ENCODE measurements at regions not wholly inside any gene's neighbourhood (a gene's known extent, or its start where the extent isn't known, plus 50 kb on each side); places are given as distances from the start of the nearest gene placed in this dataset.

- Histone ChIP-seq H3K4me1 (no peaks in the 10 kb centered on the region), H3K36me3 (no peaks in the 10 kb centered on the region), H3K27ac (no peak overlapping the region), H3K9me3 (no peaks in the 10 kb centered on the region), H3K27me3 (no peaks in the 10 kb centered on the region), H3K4me3 (no peak overlapping the region)
- intact Hi-C loops (cut with DNase I; ENCODE audit: low total_unique reads): no loop called here
- TF ChIP-seq CTCF (IDR thresholded peaks at IDR 0.05): no peak
- no peak for DNase-seq
These were observed 826.0 kb downstream of the IGSF11 start for GRCh38 chr3:118208642-118209041.

- H3K4me3 ChIP-seq: no peak overlapping the region
- no peak for DNase-seq
- no peaks in the 10 kb centered on the region for H3K36me3 ChIP-seq
- no peak for TF ChIP-seq CTCF (IDR thresholded peaks at IDR 0.05)
- no peaks in the 10 kb centered on the region for H3K9me3 ChIP-seq
- intact Hi-C loops (cut with DNase I; ENCODE audit: low total_unique reads): no loop called here
- no peaks in the 10 kb centered on the region for H3K4me1 ChIP-seq
- no peaks in the 10 kb centered on the region for H3K27me3 ChIP-seq
- H3K27ac ChIP-seq: no peak overlapping the region
These were observed 820.8 kb downstream of the IGSF11 start for GRCh38 chr3:118213892-118214291.

- DNase-seq: no peak
- no peak overlapping the region for H3K27ac ChIP-seq
- no peaks in the 10 kb centered on the region for H3K27me3 ChIP-seq
- no peaks in the 10 kb centered on the region for H3K36me3 ChIP-seq
- intact Hi-C loops (cut with DNase I; ENCODE audit: low total_unique reads): no loop called here
- H3K4me3 ChIP-seq: no peak overlapping the region
- TF ChIP-seq CTCF (IDR thresholded peaks at IDR 0.05): no peak
- no peaks in the 10 kb centered on the region for H3K4me1 ChIP-seq
- peaks cover 0 to 5% (median 0%) of the 10 kb centered on the region in 3 donors for H3K9me3 ChIP-seq
These were observed 808.4 kb downstream of the IGSF11 start for GRCh38 chr3:118226206-118226605.

GRCh38 chr3:118227191-118227590 lies 807.5 kb downstream of the IGSF11 start:
- intact Hi-C loops (cut with DNase I; ENCODE audit: low total_unique reads): no loop called here
- no peak for TF ChIP-seq CTCF (IDR thresholded peaks at IDR 0.05)
- Histone ChIP-seq H3K27ac (no peak overlapping the region), H3K9me3 (no peaks in the 10 kb centered on the region), H3K4me3 (no peak overlapping the region), H3K27me3 (no peaks in the 10 kb centered on the region), H3K4me1 (no peaks in the 10 kb centered on the region), H3K36me3 (no peaks in the 10 kb centered on the region)
- DNase-seq: no peak

- TF ChIP-seq CTCF (IDR thresholded peaks at IDR 0.05): no peak
- intact Hi-C loops (cut with DNase I; ENCODE audit: low total_unique reads): no loop called here
- Histone ChIP-seq H3K9me3 (no peaks in the 10 kb centered on the region), H3K4me3 (no peak overlapping the region), H3K27me3 (no peaks in the 10 kb centered on the region), H3K36me3 (no peaks in the 10 kb centered on the region), H3K27ac (no peak overlapping the region), H3K4me1 (no peaks in the 10 kb centered on the region)
- DNase-seq: no peak
These were observed 806.5 kb downstream of the IGSF11 start for GRCh38 chr3:118228151-118228550.

- intact Hi-C loops (cut with DNase I; ENCODE audit: low total_unique reads): no loop called here
- no peaks in the 10 kb centered on the region for H3K4me1 ChIP-seq
- no peaks in the 10 kb centered on the region for H3K9me3 ChIP-seq
- no peaks in the 10 kb centered on the region for H3K27me3 ChIP-seq
- no peaks in the 10 kb centered on the region for H3K36me3 ChIP-seq
- H3K27ac ChIP-seq: no peak overlapping the region
- DNase-seq: no peak
- no peak for TF ChIP-seq CTCF (IDR thresholded peaks at IDR 0.05)
- H3K4me3 ChIP-seq: no peak overlapping the region
These were observed 805.5 kb downstream of the IGSF11 start for GRCh38 chr3:118229196-118229595.
